ENCODE measurements at regions not wholly inside any gene's neighbourhood (a gene's known extent, or its start where the extent isn't known, plus 50 kb on each side); places are given as distances from the start of the nearest gene placed in this dataset.

DNA sequence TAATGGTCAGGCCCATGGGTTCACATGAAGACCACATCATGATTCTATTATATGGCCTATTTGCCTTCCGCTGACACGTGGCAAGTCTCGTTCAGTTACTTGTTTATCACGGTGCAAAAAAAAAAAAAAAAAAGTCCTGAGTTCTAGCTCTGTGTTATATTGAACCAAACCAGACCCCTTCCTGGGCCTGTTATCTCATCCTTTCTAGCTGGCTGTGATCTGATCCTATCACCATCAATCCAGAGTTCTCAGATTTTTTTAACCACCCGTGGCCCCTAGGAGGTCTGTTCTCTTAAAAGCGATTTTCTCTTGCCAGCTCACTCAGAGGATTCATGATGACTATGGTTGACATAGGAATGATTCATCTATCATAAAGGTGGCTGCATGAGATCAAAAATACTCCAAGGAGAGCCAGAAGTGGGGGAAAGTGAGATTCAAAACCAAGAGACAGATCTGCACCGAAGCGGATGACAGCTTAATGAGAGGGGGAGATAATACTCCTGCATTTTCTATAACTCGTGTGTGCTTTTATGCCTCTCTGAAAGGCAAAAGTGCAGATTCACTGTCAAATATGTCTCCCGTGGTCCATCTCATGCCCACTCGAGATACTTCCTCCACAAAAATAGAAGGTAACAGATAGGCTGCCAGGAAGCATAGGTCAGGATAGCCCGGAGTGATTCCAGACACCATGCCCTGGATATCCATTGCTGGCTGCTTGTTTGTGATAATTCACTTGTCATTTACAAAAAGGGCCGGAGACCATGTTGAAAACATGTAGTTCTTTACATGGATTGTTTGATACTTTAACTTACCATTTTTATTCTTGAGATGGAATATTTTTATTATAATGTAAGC lies 505.7 kb upstream of the KLHL29 start:
- H3K36me3 ChIP-seq, result no peaks in the 10 kb centered on the region
- TF ChIP-seq, protein P1, sequence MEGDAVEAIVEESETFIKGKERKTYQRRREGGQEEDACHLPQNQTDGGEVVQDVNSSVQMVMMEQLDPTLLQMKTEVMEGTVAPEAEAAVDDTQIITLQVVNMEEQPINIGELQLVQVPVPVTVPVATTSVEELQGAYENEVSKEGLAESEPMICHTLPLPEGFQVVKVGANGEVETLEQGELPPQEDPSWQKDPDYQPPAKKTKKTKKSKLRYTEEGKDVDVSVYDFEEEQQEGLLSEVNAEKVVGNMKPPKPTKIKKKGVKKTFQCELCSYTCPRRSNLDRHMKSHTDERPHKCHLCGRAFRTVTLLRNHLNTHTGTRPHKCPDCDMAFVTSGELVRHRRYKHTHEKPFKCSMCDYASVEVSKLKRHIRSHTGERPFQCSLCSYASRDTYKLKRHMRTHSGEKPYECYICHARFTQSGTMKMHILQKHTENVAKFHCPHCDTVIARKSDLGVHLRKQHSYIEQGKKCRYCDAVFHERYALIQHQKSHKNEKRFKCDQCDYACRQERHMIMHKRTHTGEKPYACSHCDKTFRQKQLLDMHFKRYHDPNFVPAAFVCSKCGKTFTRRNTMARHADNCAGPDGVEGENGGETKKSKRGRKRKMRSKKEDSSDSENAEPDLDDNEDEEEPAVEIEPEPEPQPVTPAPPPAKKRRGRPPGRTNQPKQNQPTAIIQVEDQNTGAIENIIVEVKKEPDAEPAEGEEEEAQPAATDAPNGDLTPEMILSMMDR (IDR thresholded peaks at IDR 0.05; ENCODE audit: low read depth, low read length), result peak; percentile 16; the same call in 1 of the 2 replicates
- H3K27me3 ChIP-seq, result no peaks in the 10 kb centered on the region
- peaks cover 22% of the 10 kb centered on the region for H3K4me1 ChIP-seq
- peak overlapping the region; percentile 16; the same call in 1 of the 2 replicates for H3K4me3 ChIP-seq (ENCODE audit: low read depth, low read length)
- peak; percentile 67 for DNase-seq
- no peaks in the 10 kb centered on the region for H3K9me3 ChIP-seq

DNA sequence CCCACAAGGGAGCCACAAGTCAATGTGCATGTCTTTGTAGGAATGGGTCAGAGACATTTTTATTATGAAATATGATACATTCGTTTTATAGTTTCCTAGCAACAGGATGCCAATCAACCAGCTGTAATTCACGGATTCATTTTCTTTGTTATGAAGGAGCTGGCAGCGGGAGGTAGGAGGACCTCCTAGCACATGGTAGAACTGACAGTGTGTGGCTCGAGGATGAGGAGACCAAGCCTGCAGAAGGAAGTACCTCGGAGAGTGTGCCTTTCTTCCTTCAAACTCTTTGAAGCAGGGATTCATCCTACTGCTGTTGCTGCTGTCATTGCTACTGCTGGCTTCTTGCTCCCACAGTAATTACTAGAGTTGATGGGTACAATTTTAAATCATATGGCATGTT lies 504.8 kb upstream of the KLHL29 start:
- no peak for DNase-seq
- Histone ChIP-seq H3K9me3 (no peaks in the 10 kb centered on the region), H3K27me3 (no peaks in the 10 kb centered on the region), H3K4me1 (peaks cover 22% of the 10 kb centered on the region), H3K36me3 (no peaks in the 10 kb centered on the region), H3K4me3 (ENCODE audit: low read depth, low read length) (no peak overlapping the region)
- TF ChIP-seq, protein P1 (IDR thresholded peaks at IDR 0.05; ENCODE audit: low read depth, low read length), result no peak

DNA sequence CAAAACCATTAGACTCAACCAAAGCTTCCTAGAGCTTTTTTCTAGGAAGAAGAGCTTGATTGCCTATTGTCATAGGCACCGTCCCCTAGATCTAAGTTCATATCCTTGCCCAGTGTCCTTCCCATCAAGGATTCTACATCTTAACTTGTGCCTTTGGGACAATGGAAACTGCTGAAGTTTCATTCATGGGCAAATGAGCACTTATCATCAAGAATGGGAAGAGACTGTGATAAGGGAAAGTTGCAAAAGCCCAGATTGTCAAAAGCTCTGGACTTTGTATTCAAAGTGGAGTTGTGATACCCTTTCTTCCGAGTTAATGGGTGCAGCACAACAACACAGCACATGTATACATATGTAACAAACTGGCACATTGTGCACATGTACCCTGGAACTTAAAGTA lies 503.0 kb upstream of the KLHL29 start:
- no peaks in the 10 kb centered on the region for H3K9me3 ChIP-seq
- H3K4me1 ChIP-seq, result peaks cover 22% of the 10 kb centered on the region
- no peak overlapping the region for H3K4me3 ChIP-seq (ENCODE audit: low read depth, low read length)
- no peak for DNase-seq
- TF ChIP-seq, protein P1 (IDR thresholded peaks at IDR 0.05; ENCODE audit: low read depth, low read length), result no peak
- no peaks in the 10 kb centered on the region for H3K27me3 ChIP-seq
- H3K36me3 ChIP-seq, result no peaks in the 10 kb centered on the region

DNA sequence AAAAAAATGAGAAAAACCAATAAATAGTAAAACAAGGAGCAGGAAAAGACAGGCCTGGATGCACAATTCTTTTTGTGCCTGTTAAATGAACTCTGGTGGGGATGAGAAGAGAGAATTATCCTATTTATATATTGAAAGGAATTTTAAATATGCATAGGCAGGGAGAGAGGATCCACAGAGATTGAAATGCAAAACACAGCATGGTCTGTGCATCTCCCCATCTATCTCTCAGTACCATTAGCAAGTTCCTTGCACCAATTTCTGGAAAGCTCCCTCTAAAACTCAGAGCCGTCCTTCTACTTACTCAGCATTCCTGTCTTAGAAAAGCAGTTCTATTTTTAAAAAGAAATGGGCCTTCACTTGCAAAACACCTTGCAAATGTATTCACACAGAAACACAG lies 502.3 kb upstream of the KLHL29 start:
- TF ChIP-seq, protein P1 (IDR thresholded peaks at IDR 0.05; ENCODE audit: low read depth, low read length), result no peak
- Histone ChIP-seq H3K4me1 (peaks cover 22% of the 10 kb centered on the region), H3K27me3 (no peaks in the 10 kb centered on the region), H3K4me3 (ENCODE audit: low read depth, low read length) (no peak overlapping the region), H3K9me3 (no peaks in the 10 kb centered on the region), H3K36me3 (no peaks in the 10 kb centered on the region)
- no peak for DNase-seq

DNA sequence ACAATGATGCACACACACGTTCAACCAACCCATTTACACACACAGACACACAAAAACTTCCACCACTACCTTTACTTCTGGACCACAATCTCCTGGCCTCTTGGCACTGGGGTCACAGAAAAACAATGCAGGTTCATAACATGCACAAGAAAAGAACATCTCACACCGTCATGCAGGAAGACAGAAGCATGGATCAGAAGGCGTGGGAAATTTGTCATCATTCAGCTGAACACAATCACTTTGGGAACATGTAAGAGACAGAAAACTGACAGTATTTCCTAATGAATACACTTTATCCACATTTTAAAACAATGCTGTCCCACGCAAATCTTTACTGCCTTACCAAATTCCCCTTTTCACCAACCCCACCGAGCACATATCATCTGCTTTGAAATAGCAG lies 501.9 kb upstream of the KLHL29 start:
- Histone ChIP-seq H3K27me3 (no peaks in the 10 kb centered on the region), H3K9me3 (no peaks in the 10 kb centered on the region), H3K36me3 (no peaks in the 10 kb centered on the region), H3K4me3 (ENCODE audit: low read depth, low read length) (no peak overlapping the region), H3K4me1 (peaks cover 22% of the 10 kb centered on the region)
- TF ChIP-seq, protein P1 (IDR thresholded peaks at IDR 0.05; ENCODE audit: low read depth, low read length), result no peak
- no peak for DNase-seq

DNA sequence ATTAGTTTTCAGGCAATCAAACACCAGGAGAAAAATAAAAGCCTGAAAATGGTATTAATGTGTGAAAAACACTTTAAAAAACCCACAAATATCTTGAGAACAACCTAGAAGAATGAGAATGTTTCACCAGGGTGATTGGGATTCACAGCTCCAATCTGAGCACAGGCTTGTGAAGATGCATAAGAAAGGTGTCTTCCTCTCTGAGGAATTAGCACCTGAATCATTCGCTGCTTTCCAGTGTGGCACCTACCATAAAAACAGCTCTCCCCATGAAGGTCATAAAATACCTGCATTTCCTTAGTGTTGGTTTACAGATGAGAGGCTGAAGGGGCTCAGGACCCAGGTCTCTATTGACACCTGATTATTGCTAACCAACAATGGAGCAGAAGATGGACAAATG lies 499.7 kb upstream of the KLHL29 start:
- DNase-seq, result no peak
- Histone ChIP-seq H3K4me1 (peaks cover 4% of the 10 kb centered on the region), H3K4me3 (ENCODE audit: low read depth, low read length) (no peak overlapping the region), H3K27me3 (no peaks in the 10 kb centered on the region), H3K36me3 (no peaks in the 10 kb centered on the region), H3K9me3 (no peaks in the 10 kb centered on the region)
- TF ChIP-seq, protein P1 (IDR thresholded peaks at IDR 0.05; ENCODE audit: low read depth, low read length), result no peak

Measured in BE2C (cell line).